Sigmoid colon (tissue), 6 donors: ENCODE measurements at regions not wholly inside any gene's neighbourhood (a gene's known extent, or its start where the extent isn't known, plus 50 kb on each side); places are given as distances from the start of the nearest gene placed in this dataset.

Source experiments
- DNase-seq: peaks from one replicate; pipeline ENCODE4 v3.0.0-alpha.2; 2019
- H3K27ac ChIP-seq, 4 donors: fragments of 200-600 bp; sonication (generic); one replicate each; pipeline ENCODE4 v1.5.1; 2016 to 2019; ENCODE audit warnings: mild to moderate bottlenecking in 1 of 4
- H3K27me3 ChIP-seq, 3 donors: fragments of 200-600 bp; sonication (generic); one replicate each; pipeline ENCODE4 v1.5.1; 2019; ENCODE audit warnings: mild to moderate bottlenecking in 1 of 3
- H3K36me3 ChIP-seq, 4 donors: fragments of 200-600 bp; sonication (generic); one replicate each; pipeline ENCODE4 v1.5.1; 2016 to 2019
- H3K4me1 ChIP-seq, 4 donors: fragments of 200-600 bp; sonication (generic); one replicate each; pipeline ENCODE4 v1.5.1; 2017 to 2019
- H3K4me3 ChIP-seq, 4 donors: fragments of 200-600 bp; sonication (generic); one replicate each; pipeline ENCODE4 v1.5.1; 2017 to 2019; ENCODE audit warnings: mild to moderate bottlenecking in 2 of 4, moderate library complexity in 1 of 4
- H3K9me3 ChIP-seq, 4 donors: fragments of 200-600 bp in 3 of 4; sonication (generic) in 3 of 4; one replicate each; pipeline versions ENCODE4 v1.5.1 to v1.6.1; 2013 to 2019
- EP300 ChIP-seq, 4 donors: sonication (generic); formaldehyde crosslinking; IDR thresholded peaks; one replicate each; pipeline ENCODE4 v1.6.1; 2017; ENCODE audit warnings: antibody characterized with exemption in 4 of 4
- POLR2A ChIP-seq, 2 donors: fragments of 450-650 bp; IDR thresholded peaks; one replicate each; pipeline ENCODE4 v1.6.1; 2016; ENCODE audit warnings: antibody characterized with exemption in 2 of 2, mild to moderate bottlenecking in 2 of 2, moderate library complexity in 2 of 2
- POLR2AphosphoS5 ChIP-seq, 4 donors: sonication (generic); formaldehyde crosslinking; IDR thresholded peaks; one replicate each; pipeline ENCODE4 v1.6.1; 2017; ENCODE audit warnings: antibody characterized with exemption in 4 of 4
- WGBS, 2 donors: extraction: QIAGEN DNeasy Blood & Tissue Kit; methylation state at CpG; one replicate each; pipeline ENCODE4 v1.1.7; 2013; 5-methylcytosine and 5-hydroxymethylcytosine counted together
- intact Hi-C: fragments of 100-400 bp; cut with DNase I; formaldehyde crosslinking; loops from one replicate; pipeline ENCODE4 v1.15.1; 2023
- TF ChIP-seq, protein P1 (sequence below), 4 experiments: fragments of 450-650 bp in 3 of 4; fragments of 200-600 bp in 1 of 4; IDR thresholded peaks; one replicate each; pipeline ENCODE4 v1.5.1; 2016 to 2019; ENCODE audit warnings: antibody characterized with exemption in 4 of 4, mild to moderate bottlenecking in 3 of 4, moderate library complexity in 2 of 4
- donor health status: healthy with polysubstance abuse.
- donor health status: healthy.

GRCh38 chr11:87616511-87616910 lies 558.7 kb downstream of the RAB38 start:
- TF ChIP-seq POLR2A (IDR thresholded peaks at IDR 0.05) (no peak), EP300 (IDR thresholded peaks at IDR 0.05) (no peak), POLR2AphosphoS5 (IDR thresholded peaks at IDR 0.05) (no peak)
- TF ChIP-seq, protein P1, sequence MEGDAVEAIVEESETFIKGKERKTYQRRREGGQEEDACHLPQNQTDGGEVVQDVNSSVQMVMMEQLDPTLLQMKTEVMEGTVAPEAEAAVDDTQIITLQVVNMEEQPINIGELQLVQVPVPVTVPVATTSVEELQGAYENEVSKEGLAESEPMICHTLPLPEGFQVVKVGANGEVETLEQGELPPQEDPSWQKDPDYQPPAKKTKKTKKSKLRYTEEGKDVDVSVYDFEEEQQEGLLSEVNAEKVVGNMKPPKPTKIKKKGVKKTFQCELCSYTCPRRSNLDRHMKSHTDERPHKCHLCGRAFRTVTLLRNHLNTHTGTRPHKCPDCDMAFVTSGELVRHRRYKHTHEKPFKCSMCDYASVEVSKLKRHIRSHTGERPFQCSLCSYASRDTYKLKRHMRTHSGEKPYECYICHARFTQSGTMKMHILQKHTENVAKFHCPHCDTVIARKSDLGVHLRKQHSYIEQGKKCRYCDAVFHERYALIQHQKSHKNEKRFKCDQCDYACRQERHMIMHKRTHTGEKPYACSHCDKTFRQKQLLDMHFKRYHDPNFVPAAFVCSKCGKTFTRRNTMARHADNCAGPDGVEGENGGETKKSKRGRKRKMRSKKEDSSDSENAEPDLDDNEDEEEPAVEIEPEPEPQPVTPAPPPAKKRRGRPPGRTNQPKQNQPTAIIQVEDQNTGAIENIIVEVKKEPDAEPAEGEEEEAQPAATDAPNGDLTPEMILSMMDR (IDR thresholded peaks at IDR 0.05): no peak
- no peak for DNase-seq
- Histone ChIP-seq H3K4me1 (no peaks in the 10 kb centered on the region), H3K9me3 (peaks cover 0 to 4% (median 0%) of the 10 kb centered on the region in 4 donors), H3K27ac (no peak overlapping the region), H3K4me3 (no peak overlapping the region), H3K36me3 (no peaks in the 10 kb centered on the region), H3K27me3 (no peaks in the 10 kb centered on the region)
- intact Hi-C loops: no loop called here

DNA sequence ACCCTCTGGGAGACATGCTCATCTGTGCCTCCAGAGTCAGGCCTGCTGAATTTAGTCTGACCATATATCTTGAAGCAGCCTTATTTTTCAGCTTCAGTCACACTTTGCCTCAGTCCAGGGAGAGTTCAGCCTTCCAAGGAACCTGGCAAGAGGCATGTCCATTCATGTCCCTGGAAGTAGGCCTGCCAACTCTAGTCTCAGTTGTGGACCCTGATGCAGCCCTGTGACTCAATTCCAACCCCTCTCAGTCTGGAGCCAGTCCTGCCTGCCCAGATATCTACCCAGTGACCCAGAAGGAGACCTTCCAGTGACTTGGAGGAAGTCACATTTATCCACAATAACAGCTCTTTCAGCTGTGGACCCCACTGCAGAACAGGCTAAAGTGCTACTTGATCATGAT lies 566.6 kb downstream of the TMEM135 start:
- no peak for TF ChIP-seq EP300 (IDR thresholded peaks at IDR 0.05)
- TF ChIP-seq, protein P1 (IDR thresholded peaks at IDR 0.05): no peak
- TF ChIP-seq POLR2AphosphoS5 (IDR thresholded peaks at IDR 0.05): no peak
- TF ChIP-seq POLR2A (IDR thresholded peaks at IDR 0.05): no peak
- H3K4me1 ChIP-seq: no peaks in the 10 kb centered on the region
- no peaks in the 10 kb centered on the region for H3K36me3 ChIP-seq
- H3K27me3 ChIP-seq: no peaks in the 10 kb centered on the region
- no peak for DNase-seq
- no peak overlapping the region for H3K4me3 ChIP-seq
- H3K9me3 ChIP-seq: peaks cover 0 to 2% (median 0%) of the 10 kb centered on the region in 4 donors
- H3K27ac ChIP-seq: no peak overlapping the region
- intact Hi-C loops: no loop called here

DNA sequence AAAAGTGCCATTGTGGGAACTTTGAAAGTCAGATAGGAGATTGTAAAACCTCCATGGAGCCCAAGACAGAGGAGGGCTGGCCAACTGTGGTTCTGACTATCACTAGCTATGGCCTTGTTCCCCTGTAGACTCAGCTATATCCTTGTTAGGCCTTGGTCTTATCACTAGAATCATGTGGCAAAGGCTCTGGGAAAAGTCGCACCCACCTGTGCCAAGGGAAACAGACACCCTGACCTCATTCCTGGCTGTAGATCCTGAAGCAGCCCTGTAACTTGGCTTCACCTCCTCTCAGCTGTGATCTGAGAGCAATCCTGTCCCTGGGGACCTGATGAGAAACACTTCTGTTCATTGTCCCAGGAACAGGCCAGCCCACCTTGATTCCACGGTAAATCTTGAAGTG lies 566.2 kb downstream of the TMEM135 start:
- H3K4me3 ChIP-seq: no peak overlapping the region
- WGBS, 2 donors: 62 to 82% methylated on average over 2 of the region's 2 CpGs
- TF ChIP-seq, protein P1 (IDR thresholded peaks at IDR 0.05): no peak
- TF ChIP-seq EP300 (IDR thresholded peaks at IDR 0.05) (no peak), POLR2A (IDR thresholded peaks at IDR 0.05) (no peak), POLR2AphosphoS5 (IDR thresholded peaks at IDR 0.05) (no peak)
- H3K27ac ChIP-seq: no peak overlapping the region
- no peaks in the 10 kb centered on the region for H3K4me1 ChIP-seq
- DNase-seq: no peak
- H3K27me3 ChIP-seq: no peaks in the 10 kb centered on the region
- peaks cover 0 to 2% (median 0%) of the 10 kb centered on the region in 4 donors for H3K9me3 ChIP-seq
- intact Hi-C loops: no loop called here
- H3K36me3 ChIP-seq: no peaks in the 10 kb centered on the region

DNA sequence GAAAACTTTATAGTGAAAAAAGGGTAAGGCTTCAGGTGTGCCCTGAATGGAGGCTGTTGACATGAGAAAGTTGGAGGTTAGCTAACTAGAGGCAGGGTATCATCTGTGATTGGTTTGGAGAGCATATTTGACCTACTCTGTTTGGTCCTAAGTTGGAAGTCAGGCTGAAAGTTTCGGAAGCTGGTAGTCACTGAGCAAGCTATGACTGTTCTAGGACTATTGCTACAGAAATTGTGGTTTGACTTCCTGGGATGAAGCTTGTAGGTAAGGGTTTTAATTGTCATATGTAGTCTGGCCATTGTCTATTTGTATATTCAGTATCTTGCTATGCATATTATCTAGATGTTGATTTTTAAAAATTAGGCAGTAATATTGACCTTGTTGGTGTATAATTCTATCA lies 565.0 kb downstream of the TMEM135 start:
- Histone ChIP-seq H3K27ac (no peak overlapping the region), H3K36me3 (no peaks in the 10 kb centered on the region), H3K27me3 (no peaks in the 10 kb centered on the region), H3K4me1 (no peaks in the 10 kb centered on the region), H3K9me3 (peaks cover 0 to 2% (median 0%) of the 10 kb centered on the region in 4 donors), H3K4me3 (no peak overlapping the region)
- intact Hi-C loops: no loop called here
- no peak for TF ChIP-seq POLR2AphosphoS5 (IDR thresholded peaks at IDR 0.05)
- TF ChIP-seq, protein P1 (IDR thresholded peaks at IDR 0.05): no peak
- no peak for TF ChIP-seq POLR2A (IDR thresholded peaks at IDR 0.05)
- TF ChIP-seq EP300 (IDR thresholded peaks at IDR 0.05): no peak
- WGBS, 2 donors: 93 to 94% methylated on average over 1 of the region's 1 CpG
- no peak for DNase-seq

- Histone ChIP-seq H3K27me3 (no peaks in the 10 kb centered on the region), H3K36me3 (no peaks in the 10 kb centered on the region), H3K27ac (no peak overlapping the region), H3K9me3 (peaks cover 0 to 2% (median 0%) of the 10 kb centered on the region in 4 donors), H3K4me1 (no peaks in the 10 kb centered on the region), H3K4me3 (no peak overlapping the region)
- intact Hi-C loops: no loop called here
- no peak for DNase-seq
- WGBS, 2 donors: 71 to 81% methylated on average over 4 of the region's 4 CpGs
- TF ChIP-seq EP300 (IDR thresholded peaks at IDR 0.05): no peak
- no peak for TF ChIP-seq POLR2A (IDR thresholded peaks at IDR 0.05)
- TF ChIP-seq, protein P1 (IDR thresholded peaks at IDR 0.05): no peak
- TF ChIP-seq POLR2AphosphoS5 (IDR thresholded peaks at IDR 0.05): no peak
Measured at GRCh38 chr11:87600938-87601337, 563.2 kb downstream of the TMEM135 start.
